ENCODE measurements at regions not wholly inside any gene's neighbourhood (a gene's known extent, or its start where the extent isn't known, plus 50 kb on each side); places are given as distances from the start of the nearest gene placed in this dataset.

GRCh38 chr17:49903523-49903922 is 55.7 kb upstream of the TAC4 start:
- H3K27ac ChIP-seq (ENCODE audit: low read depth, low read length): no peak overlapping the region
- H3K56ac ChIP-seq (replicated peaks; ENCODE audit: insufficient read length, low read depth, low read length): no peak overlapping the region
- H3K27me3 ChIP-seq (replicated peaks in 1 of 4; ENCODE audit: control insufficient read depth in 3 of 4, extremely low read depth in 1 of 4, insufficient read depth in 3 of 4, low read length in 3 of 4): peaks cover 5 to 66% (median 57%) of the 10 kb centered on the region in 4 experiments
- H2AK5ac ChIP-seq (ENCODE audit: low read depth, low read length): no peak overlapping the region
- H4K91ac ChIP-seq (replicated peaks; ENCODE audit: insufficient read length, low read length): no peak overlapping the region
- no peak overlapping the region; a peak in 1 of 4 replicates for H3K4me2 ChIP-seq (ENCODE audit: insufficient read depth in 1 of 2, low read depth in 2 of 2, low read length in 2 of 2)
- no peak overlapping the region for H2AFZ ChIP-seq (ENCODE audit: low read length)
- no peak overlapping the region for H2BK12ac ChIP-seq (ENCODE audit: low read depth, low read length)
- no peak for DNase-seq (ENCODE audit: low read depth in 1 of 2, low spot score in 2 of 2)
- no peaks in the 10 kb centered on the region for H4K20me1 ChIP-seq (replicated peaks in 1 of 2; ENCODE audit: control insufficient read depth in 1 of 2, insufficient read depth in 2 of 2, low read length in 2 of 2)
- H3K14ac ChIP-seq (ENCODE audit: insufficient read length): no peak overlapping the region
- H3K79me2 ChIP-seq (ENCODE audit: control insufficient read depth in 1 of 2, insufficient read depth in 2 of 2, low read length in 2 of 2): no peaks in the 10 kb centered on the region
- WGBS, 2 experiments (ENCODE audit: extremely low coverage in 1 of 2, insufficient coverage in 1 of 2, insufficient read length in 1 of 2, insufficient replicate concordance in 2 of 2, low coverage in 1 of 2, low lambda C conversion rate in 2 of 2, missing lambda C conversion rate in 1 of 2): 66% methylated on average over 5 of the region's 5 CpGs; no CpG with 5 or more reads in 1 of the 2 experiments
- no peak overlapping the region for H3K4me3 ChIP-seq (ENCODE audit: extremely low read depth in 1 of 4, insufficient read depth in 2 of 4, low read depth in 3 of 4, low read length in 4 of 4)
- H2BK5ac ChIP-seq (ENCODE audit: low read depth, low read length): no peak overlapping the region
- H3K79me1 ChIP-seq (ENCODE audit: low read depth, low read length): no peaks in the 10 kb centered on the region
- no peak overlapping the region for H2BK120ac ChIP-seq (replicated peaks; ENCODE audit: low read depth, low read length)
- no peak for FAIRE-seq
- H4K8ac ChIP-seq (ENCODE audit: extremely low read depth, insufficient read depth, low read length): no peak overlapping the region
- ChIA-PET CTCF (ENCODE audit: partially characterized antibody) (interaction anchor here (1.4 to 9.0 kb wide), 3 partner anchors 49 to 93 kb away, joined by 3 to 114 read pairs (median 11); partner anchors contain the start of gene DLX3), POLR2A (ENCODE audit: partially characterized antibody) (interaction anchor here (1.3 kb wide), 1 partner anchor 8 kb away, joined by 4 read pairs; no protein-coding TSS in a partner anchor)
- H3K36me3 ChIP-seq (ENCODE audit: control insufficient read depth in 2 of 4, insufficient read depth in 4 of 4, low read length in 3 of 4): no peaks in the 10 kb centered on the region
- no peak overlapping the region for H3K18ac ChIP-seq (ENCODE audit: extremely low read depth, low read length)
- no peak overlapping the region for H3K23ac ChIP-seq (ENCODE audit: insufficient read length)
- H3K4me1 ChIP-seq (replicated peaks in 1 of 4; ENCODE audit: control insufficient read depth in 3 of 4, insufficient read depth in 4 of 4, low read length in 3 of 4): peaks cover 4 to 28% (median 18%) of the 10 kb centered on the region in 4 experiments
- peak overlapping the region; percentile 81; the same call in 1 of the 2 replicates for H2BK15ac ChIP-seq (ENCODE audit: low read length)
- no peak overlapping the region; the same call in 1 of the 2 replicates for H2BK20ac ChIP-seq (ENCODE audit: low read length)
- H4K5ac ChIP-seq (ENCODE audit: insufficient read length, low read depth, low read length): no peak overlapping the region
- no peak overlapping the region for H3K9ac ChIP-seq (replicated peaks in 1 of 4; ENCODE audit: extremely low read depth in 1 of 4, low read depth in 3 of 4, low read length in 3 of 4)
- no peak overlapping the region for H3K4ac ChIP-seq (replicated peaks; ENCODE audit: insufficient read length, low read depth, low read length)
- H3K9me3 ChIP-seq (ENCODE audit: insufficient read depth in 2 of 2, low read depth in 1 of 2, low read length in 1 of 2): no peaks in the 10 kb centered on the region
- peaks cover 7% of the 10 kb centered on the region; the same call in 1 of the 2 replicates for H3K23me2 ChIP-seq (ENCODE audit: low read depth, low read length)
- TF ChIP-seq SIN3A (conservative IDR thresholded peaks at IDR 0.05 in 1 of 2, IDR thresholded peaks at IDR 0.05 in 1 of 2; ENCODE audit: low read depth in 1 of 2, low read length in 2 of 2) (no peak), SUZ12 (IDR thresholded peaks at IDR 0.05; ENCODE audit: low read length) (no peak), BACH1 (IDR thresholded peaks at IDR 0.05; ENCODE audit: low read length) (no peak), TBP (IDR thresholded peaks at IDR 0.05; ENCODE audit: low read depth, low read length) (no peak), HDAC6 (IDR thresholded peaks at IDR 0.05; ENCODE audit: low read depth, low read length) (no peak), KDM1A (IDR thresholded peaks at IDR 0.05; ENCODE audit: borderline replicate concordance, low read length) (no peak), POLR2A (IDR thresholded peaks at IDR 0.05; ENCODE audit: control extremely low read depth in 1 of 2, low read depth in 2 of 2, low read length in 2 of 2) (no peak), NRF1 (IDR thresholded peaks at IDR 0.05; ENCODE audit: low read depth, low read length) (no peak), RBBP5 (IDR thresholded peaks at IDR 0.05; ENCODE audit: borderline replicate concordance, low read depth, low read length) (no peak), EP300 (IDR thresholded peaks at IDR 0.05; ENCODE audit: borderline replicate concordance in 1 of 2, low read depth in 2 of 2, low read length in 2 of 2) (no peak)
